SK-N-SH (cell line): ENCODE measurements at regions not wholly inside any gene's neighbourhood (a gene's known extent, or its start where the extent isn't known, plus 50 kb on each side); places are given as distances from the start of the nearest gene placed in this dataset.

Source experiments
- CTCF ChIA-PET: fragments of 300-600, 350-600 bp; formaldehyde crosslinking; extraction: SDS; loops from one replicate; lab custom pipeline; 2021; lab: Yijun Ruan, JAX
- POLR2A ChIA-PET: fragments of 350-600 bp; sonication (Branson Sonifier 250); formaldehyde crosslinking; extraction: SDS; loops from one replicate; lab custom pipeline; 2020; ENCODE audit warnings: antibody characterized with exemption, inconsistent platforms; lab: Yijun Ruan, JAX
- DNase-seq: peaks from one replicate; pipeline ENCODE4 v3.0.0; 2012
- H2AFZ ChIP-seq: fragments of 200-600 bp; sonication (generic); 2 replicates; pipeline ENCODE4 v1.8.1; 2016; ENCODE audit warnings: antibody characterized with exemption, mild to moderate bottlenecking, low read depth
- H3F3A ChIP-seq: fragments of 200-600 bp; sonication (generic); replicated peaks from 2 replicates; pipeline ENCODE3; 2016; ENCODE audit warnings: antibody characterized with exemption, mild to moderate bottlenecking; ENCODE audit not compliant: insufficient read depth
- H3K27ac ChIP-seq, 2 experiments: fragments of 200-500 bp in 1 of 2; fragments of 200-600 bp in 1 of 2; sonication (Bioruptor generic) in 1 of 2; sonication (generic), shearing (Covaris generic) in 1 of 2; 2 replicates each; pipeline versions ENCODE4 v1.5.1 to v1.6.1; 2014 to 2016; ENCODE audit warnings: low read depth in 2 of 2, inconsistent platforms in 1 of 2, low read length in 1 of 2, mild to moderate bottlenecking in 1 of 2, mixed read lengths in 1 of 2
- H3K27me3 ChIP-seq: fragments of 200-600 bp; sonication (generic), shearing (Covaris generic); 2 replicates; pipeline ENCODE4 v1.6.1; 2016; ENCODE audit warnings: mixed run types; ENCODE audit not compliant: insufficient read depth
- H3K36me3 ChIP-seq, 2 experiments: fragments of 200-500 bp in 1 of 2; fragments of 200-600 bp in 1 of 2; sonication (Bioruptor generic) in 1 of 2; sonication (generic) in 1 of 2; replicated peaks in 1 of 2; 2 replicates each; pipeline versions ENCODE3 to v1.5.1; 2014 to 2016; ENCODE audit warnings: low read length in 1 of 2, mild to moderate bottlenecking in 1 of 2; ENCODE audit not compliant: insufficient read depth in 2 of 2, control insufficient read depth in 1 of 2
- H3K4me1 ChIP-seq, 2 experiments: fragments of 200-500 bp in 1 of 2; fragments of 200-600 bp in 1 of 2; sonication (Bioruptor generic) in 1 of 2; sonication (generic), shearing (Covaris generic) in 1 of 2; 2 replicates each; pipeline versions ENCODE4 v1.5.1 to v1.6.1; 2014 to 2016; ENCODE audit warnings: low read depth in 1 of 2, low read length in 1 of 2, mixed run types in 1 of 2; ENCODE audit not compliant: insufficient read depth in 2 of 2, control insufficient read depth in 1 of 2
- H3K4me2 ChIP-seq: fragments of 200-600 bp; sonication (generic), shearing (Covaris generic); 2 replicates; pipeline ENCODE4 v1.6.1; 2017; ENCODE audit warnings: mixed run types
- H3K4me3 ChIP-seq, 2 experiments: fragments of 200-500 bp in 1 of 2; fragments of 200-600 bp in 1 of 2; sonication (Bioruptor generic) in 1 of 2; sonication (generic), shearing (Covaris generic) in 1 of 2; 2 replicates each; pipeline versions ENCODE4 v1.5.1 to v1.8.1; 2014 to 2016; ENCODE audit warnings: low read depth in 2 of 2, inconsistent platforms in 1 of 2, low read length in 1 of 2, mild to moderate bottlenecking in 1 of 2, mixed read lengths in 1 of 2, moderate library complexity in 1 of 2
- H3K79me2 ChIP-seq: fragments of 200-600 bp; sonication (generic); 2 replicates; pipeline ENCODE4 v1.8.1; 2017; ENCODE audit warnings: mild to moderate bottlenecking; ENCODE audit not compliant: insufficient read depth
- H3K9ac ChIP-seq: fragments of 200-600 bp; sonication (generic); 2 replicates; pipeline ENCODE4 v1.6.1; 2017; ENCODE audit warnings: mixed run types
- H3K9me2 ChIP-seq: fragments of 200-600 bp; sonication (generic); 2 replicates; pipeline ENCODE4 v1.6.1; 2017; ENCODE audit warnings: mixed run types
- H3K9me3 ChIP-seq: fragments of 200-600 bp; sonication (generic); 2 replicates; pipeline ENCODE4 v1.6.1; 2017; ENCODE audit warnings: mixed run types, mild to moderate bottlenecking, moderate library complexity
- H4K20me1 ChIP-seq: fragments of 200-600 bp; sonication (generic); 2 replicates; pipeline ENCODE4 v1.6.1; 2017; ENCODE audit warnings: mild to moderate bottlenecking, mixed run types; ENCODE audit not compliant: insufficient read depth
- CTCF ChIP-seq: fragments of 200-600 bp; sonication (generic); IDR thresholded peaks from 2 replicates; pipeline ENCODE4 v1.6.1; 2017; ENCODE audit warnings: antibody characterized with exemption, mild to moderate bottlenecking, moderate library complexity
- EP300 ChIP-seq, 2 experiments: IDR thresholded peaks; 2 replicates each; pipeline versions ENCODE4 v1.4.0 to v1.6.1; 2012; ENCODE audit warnings: borderline replicate concordance in 1 of 2, low read depth in 1 of 2, low read length in 1 of 2
- EZH2phosphoT487 ChIP-seq: fragments of 200-600 bp; sonication (generic); IDR thresholded peaks from 2 replicates; pipeline ENCODE4 v1.6.1; 2017; ENCODE audit warnings: low read depth, mixed run types, mild to moderate bottlenecking, antibody characterized with exemption, moderate library complexity, borderline replicate concordance
- FOSL2 ChIP-seq: IDR thresholded peaks from 2 replicates; pipeline ENCODE4 v1.4.0; 2012; ENCODE audit warnings: low read depth, mild to moderate bottlenecking, moderate library complexity, borderline replicate concordance
- FOXM1 ChIP-seq: IDR thresholded peaks from 2 replicates; pipeline ENCODE4 v1.4.0; 2012; ENCODE audit warnings: low read depth, mild to moderate bottlenecking
- IRF3 ChIP-seq: fragments of 150-350 bp; IDR thresholded peaks from 2 replicates; pipeline ENCODE4 v1.6.1; 2016; ENCODE audit warnings: mild to moderate bottlenecking, low read depth, low read length
- JUND ChIP-seq: IDR thresholded peaks from 2 replicates; pipeline ENCODE4 v1.4.0; 2012
- MAX ChIP-seq: IDR thresholded peaks from 2 replicates; pipeline ENCODE4 v1.4.0; 2012; ENCODE audit warnings: low read depth
- MEF2A ChIP-seq: IDR thresholded peaks from 2 replicates; pipeline ENCODE4 v1.4.0; 2012; ENCODE audit warnings: low read depth, borderline replicate concordance
- MXI1 ChIP-seq: IDR thresholded peaks from 2 replicates; pipeline ENCODE4 v1.6.1; 2012; ENCODE audit warnings: mild to moderate bottlenecking, low read depth, low read length, improper control_type of control experiment
- NFIC ChIP-seq: IDR thresholded peaks from 2 replicates; pipeline ENCODE4 v1.4.0; 2012; ENCODE audit warnings: borderline replicate concordance
- SIN3A ChIP-seq: IDR thresholded peaks from 2 replicates; pipeline ENCODE4 v1.6.1; 2012; ENCODE audit warnings: low read depth, mild to moderate bottlenecking, low read length, moderate library complexity, borderline replicate concordance
- SMC3 ChIP-seq: IDR thresholded peaks from 2 replicates; pipeline ENCODE4 v1.6.1; 2012; ENCODE audit warnings: low read depth, low read length, improper control_type of control experiment
- TAF1 ChIP-seq: IDR thresholded peaks from 2 replicates; pipeline ENCODE4 v1.6.1; 2012; ENCODE audit warnings: low read depth, mild to moderate bottlenecking, low read length, moderate library complexity, borderline replicate concordance
- TCF12 ChIP-seq: IDR thresholded peaks from 2 replicates; pipeline ENCODE4 v1.4.0; 2012
- USF1 ChIP-seq: IDR thresholded peaks from 2 replicates; pipeline ENCODE4 v1.4.0; 2012; ENCODE audit warnings: low read depth, borderline replicate concordance
- WGBS: methylation state at CpG from one replicate; pipeline ENCODE4 v1.1.6; 2017; ENCODE audit warnings: low lambda C conversion rate; 5-methylcytosine and 5-hydroxymethylcytosine counted together

- TF ChIP-seq EP300 (IDR thresholded peaks at IDR 0.05; ENCODE audit: borderline replicate concordance in 1 of 2, low read depth in 1 of 2, low read length in 1 of 2) = no peak
Observed at GRCh38 chr2:12495247-12495868, 221.4 kb upstream of the TRIB2 start (continued).

- H3K4me3 ChIP-seq = no peak overlapping the region
- no peaks in the 10 kb centered on the region for H3K27me3 ChIP-seq
- no peaks in the 10 kb centered on the region for H3K9me3 ChIP-seq
- H3K4me2 ChIP-seq = no peak overlapping the region
- no peak for DNase-seq
- no peak overlapping the region for H3K9ac ChIP-seq
- WGBS = 75% methylated on average over 3 of the region's 3 CpGs
- H3K36me3 ChIP-seq = no peaks in the 10 kb centered on the region
- no peaks in the 10 kb centered on the region for H3F3A ChIP-seq
- H3K27ac ChIP-seq = peak overlapping the region in 1 of 2 experiments; percentile 46; a peak in 1 of 4 replicates
- H3K9me2 ChIP-seq = no peaks in the 10 kb centered on the region
- no peaks in the 10 kb centered on the region for H4K20me1 ChIP-seq
- no peak for TF ChIP-seq EZH2phosphoT487
- TF ChIP-seq TCF12 = no peak
- peak; percentile 17 for TF ChIP-seq CTCF
- TF ChIP-seq SMC3 = no peak
- TF ChIP-seq MXI1 = no peak
- 0 out of 2 replicates have a peak overlapping the region, but pooled peaks have one; percentile 17 for H2AFZ ChIP-seq
- H3K79me2 ChIP-seq = no peaks in the 10 kb centered on the region
- H3K4me1 ChIP-seq = peaks cover 0 to 3% of the 10 kb centered on the region in 2 experiments; a peak in 1 of 4 replicates
- POLR2A ChIA-PET = no interaction called here
- CTCF ChIA-PET = interaction anchor here (0.6 to 1.5 kb wide), 3 partner anchors 10 to 71 kb away, joined by 3 read pairs; no protein-coding TSS in a partner anchor
Observed at GRCh38 chr2:12498286-12498685, 218.4 kb upstream of the TRIB2 start.

GRCh38 chr2:12498704-12499103 lies 218.0 kb upstream of the TRIB2 start:
- no peak overlapping the region for H3K4me3 ChIP-seq
- H3K4me2 ChIP-seq = no peak overlapping the region
- 0 out of 4 replicates have a peak, but pooled peaks cover 0 to 3% of the 10 kb centered on the region in 2 experiments for H3K4me1 ChIP-seq
- TF ChIP-seq EZH2phosphoT487 (no peak), MEF2A (no peak), IRF3 (no peak), TCF12 (peak; percentile 48; the same call in 1 of the 2 replicates), NFIC (no peak), JUND (peak; percentile 26), USF1 (no peak), SIN3A (no peak), TAF1 (no peak), FOXM1 (no peak), FOSL2 (peak; percentile 67), SMC3 (peak; percentile 2; the same call in 1 of the 2 replicates), MAX (no peak)
- POLR2A ChIA-PET = no interaction called here
- no peaks in the 10 kb centered on the region for H3K27me3 ChIP-seq
- H3K27ac ChIP-seq = peak overlapping the region in 1 of 2 experiments; percentile 46; a peak in 1 of 4 replicates
- no peaks in the 10 kb centered on the region for H3F3A ChIP-seq
- H3K9me2 ChIP-seq = no peaks in the 10 kb centered on the region
- 0 out of 2 replicates have a peak overlapping the region, but pooled peaks have one; percentile 17 for H2AFZ ChIP-seq
- CTCF ChIA-PET = interaction anchor here (1.0 to 1.5 kb wide), 2 partner anchors 10 to 19 kb away, joined by 3 read pairs; no protein-coding TSS in a partner anchor
- no peak for DNase-seq
- H3K9ac ChIP-seq = no peak overlapping the region
- no peaks in the 10 kb centered on the region for H3K9me3 ChIP-seq
- H3K36me3 ChIP-seq = no peaks in the 10 kb centered on the region
- H3K79me2 ChIP-seq = no peaks in the 10 kb centered on the region
- H4K20me1 ChIP-seq = no peaks in the 10 kb centered on the region
- WGBS = 95% methylated on average over 1 of the region's 1 CpG
